GM19452 (cell line): ENCODE measurements at regions not wholly inside any gene's neighbourhood (a gene's known extent, or its start where the extent isn't known, plus 50 kb on each side); places are given as distances from the start of the nearest gene placed in this dataset.

Experiments used
- ATAC-seq: cut with Tn5 transposase; IDR thresholded peaks from one replicate; pipeline ENCODE4 v1.9.1; 2021; ENCODE audit not compliant: unreplicated experiment

DNA sequence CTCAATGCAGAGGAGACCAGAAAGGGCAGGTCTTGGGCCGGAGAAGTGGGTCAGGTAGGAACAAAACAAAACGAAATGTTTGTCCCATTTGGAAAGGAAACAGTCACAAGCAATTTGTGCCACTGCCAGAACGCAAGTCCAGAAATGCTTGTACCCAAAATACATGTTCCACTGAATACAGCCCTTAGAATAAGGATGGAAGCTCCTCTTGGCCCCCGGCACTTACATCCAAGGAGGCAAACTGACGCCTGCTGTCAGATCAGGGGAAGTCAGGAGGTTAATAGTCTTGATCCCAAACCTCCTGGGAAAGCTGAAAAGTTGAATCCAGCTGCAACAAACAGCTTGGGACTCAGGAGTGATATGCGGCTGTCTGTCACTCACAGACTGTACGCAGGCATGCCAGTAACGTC lies 75.9 kb upstream of the GALNT2 start:
- ATAC-seq: no peak

DNA sequence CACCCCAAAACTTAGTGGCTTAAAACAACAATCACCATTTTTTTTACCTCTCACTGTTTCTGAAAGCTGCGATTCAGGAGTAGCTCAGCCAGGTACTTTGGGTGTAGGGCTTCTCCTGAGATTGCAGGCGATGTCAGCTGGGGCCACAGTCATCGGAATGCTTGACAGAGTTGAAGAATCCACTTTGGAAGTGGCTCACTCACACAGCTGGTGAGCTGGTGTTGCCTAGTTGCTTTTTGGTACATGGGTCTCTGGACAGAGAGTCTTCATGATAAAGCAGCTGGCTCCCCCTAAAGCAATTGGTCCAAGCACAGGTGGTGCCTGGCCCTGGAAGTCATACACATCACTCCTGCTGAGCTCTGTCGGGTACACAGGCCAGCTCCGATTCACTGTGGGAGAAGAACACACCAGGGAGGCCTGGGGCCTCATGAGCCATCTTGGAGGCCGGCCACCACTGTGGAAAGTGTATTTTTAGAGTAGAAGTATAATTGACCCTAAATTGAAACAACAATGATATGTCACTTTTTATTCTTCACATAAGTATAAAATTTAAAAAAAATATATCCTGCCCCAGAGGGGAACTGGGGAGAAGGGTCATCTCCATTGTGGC lies 75.2 kb upstream of the GALNT2 start:
- ATAC-seq: no peak

DNA sequence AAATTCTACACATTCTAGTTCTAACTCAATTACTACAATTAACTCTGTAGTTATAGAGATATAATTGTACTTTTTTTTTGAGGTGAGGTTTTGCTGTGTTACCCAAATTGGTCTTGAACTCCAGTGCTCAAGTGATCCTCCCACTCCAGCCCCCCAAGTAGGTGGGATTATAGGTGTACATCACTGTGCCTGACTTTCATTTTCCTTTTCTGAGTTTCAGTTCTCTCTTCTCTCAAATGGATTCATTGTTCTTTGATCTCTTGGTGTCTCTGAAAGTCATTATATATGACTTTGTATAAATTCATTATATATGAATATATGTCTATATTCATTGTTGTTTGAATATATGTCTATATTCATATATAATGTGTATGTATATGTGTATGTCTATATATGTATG lies 74.0 kb upstream of the GALNT2 start:
- ATAC-seq: no peak

DNA sequence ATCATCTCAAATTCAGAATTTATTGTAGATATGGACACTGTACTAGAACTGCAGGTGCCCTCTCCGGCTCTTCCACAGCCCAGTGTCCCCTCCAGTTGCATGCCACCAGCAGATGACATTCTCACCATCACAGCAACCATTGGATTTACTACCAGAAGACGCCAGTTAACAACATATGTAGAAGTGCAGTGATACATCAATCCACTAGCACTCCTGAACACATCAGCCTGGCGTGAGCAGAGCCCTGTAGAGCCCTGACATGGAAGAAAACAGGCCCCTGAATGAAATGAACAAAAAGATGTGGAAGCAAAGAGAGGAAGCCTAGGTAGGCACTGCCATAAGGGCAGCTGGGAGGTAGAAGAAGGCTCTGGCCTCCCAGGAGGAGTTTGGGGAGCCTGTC lies 73.1 kb upstream of the GALNT2 start:
- ATAC-seq: no peak

DNA sequence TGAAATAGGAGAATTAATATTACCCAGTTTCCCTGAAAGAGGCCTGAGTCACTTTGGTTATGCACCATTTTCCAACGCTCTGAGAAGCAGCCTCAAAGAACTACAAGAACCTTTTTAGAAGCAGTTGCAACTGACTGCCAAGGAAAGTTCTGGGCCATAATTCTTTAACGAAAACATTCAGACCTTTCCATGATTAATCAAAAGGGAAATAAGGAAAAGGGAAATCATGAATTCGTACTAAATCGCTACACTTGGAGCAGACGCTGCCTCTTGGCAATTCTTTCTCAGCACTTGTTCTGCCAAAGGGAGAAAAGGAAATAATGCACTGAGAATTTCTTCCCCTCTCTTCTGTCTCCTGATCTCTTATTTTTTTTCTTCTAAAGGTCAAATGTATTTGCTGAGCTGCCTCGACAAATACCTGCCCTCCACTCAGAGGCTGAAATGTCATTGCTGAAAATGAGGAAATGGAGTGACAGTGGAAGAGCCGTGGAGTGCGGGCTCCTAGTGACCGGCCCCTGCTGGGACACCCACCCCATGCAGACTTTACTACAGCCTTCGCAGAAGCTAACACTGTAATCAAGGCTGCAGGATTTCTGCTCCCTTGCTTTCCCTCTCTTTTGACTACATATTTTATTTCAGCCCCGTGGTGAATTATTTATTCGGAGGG lies 67.9 kb upstream of the GALNT2 start:
- no peak for ATAC-seq

DNA sequence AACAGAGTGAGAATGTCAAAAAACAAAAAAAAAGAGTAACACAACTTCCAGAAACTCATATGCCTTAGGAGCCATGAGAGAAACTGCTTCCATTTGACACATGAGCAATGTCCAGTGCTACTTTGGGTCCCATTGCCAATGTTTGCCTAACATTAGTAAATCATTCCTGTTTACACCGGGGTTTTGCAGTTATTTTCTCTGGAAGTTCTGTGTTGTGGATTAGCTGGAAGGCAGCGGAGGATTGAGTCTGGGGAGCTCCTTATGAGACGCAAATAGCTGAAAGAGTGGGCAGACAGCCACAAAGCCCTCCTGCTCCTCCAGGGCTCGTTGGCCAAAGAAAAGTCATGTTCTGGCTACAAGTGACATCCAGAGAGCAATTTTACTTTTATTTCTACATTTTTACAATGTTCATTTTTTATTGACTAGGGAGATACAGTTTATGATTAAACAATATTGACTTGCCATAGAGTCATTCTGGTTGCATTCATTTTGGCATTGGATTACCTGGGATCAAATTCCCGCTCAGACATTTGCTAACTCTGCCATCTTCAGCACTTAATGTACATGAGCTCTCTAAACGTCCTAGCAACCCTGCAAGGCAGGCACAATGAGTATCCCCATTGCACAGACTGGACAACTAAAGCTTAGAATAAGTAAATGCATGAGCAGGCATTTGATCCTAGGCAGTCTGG lies 66.4 kb upstream of the GALNT2 start:
- no peak for ATAC-seq

DNA sequence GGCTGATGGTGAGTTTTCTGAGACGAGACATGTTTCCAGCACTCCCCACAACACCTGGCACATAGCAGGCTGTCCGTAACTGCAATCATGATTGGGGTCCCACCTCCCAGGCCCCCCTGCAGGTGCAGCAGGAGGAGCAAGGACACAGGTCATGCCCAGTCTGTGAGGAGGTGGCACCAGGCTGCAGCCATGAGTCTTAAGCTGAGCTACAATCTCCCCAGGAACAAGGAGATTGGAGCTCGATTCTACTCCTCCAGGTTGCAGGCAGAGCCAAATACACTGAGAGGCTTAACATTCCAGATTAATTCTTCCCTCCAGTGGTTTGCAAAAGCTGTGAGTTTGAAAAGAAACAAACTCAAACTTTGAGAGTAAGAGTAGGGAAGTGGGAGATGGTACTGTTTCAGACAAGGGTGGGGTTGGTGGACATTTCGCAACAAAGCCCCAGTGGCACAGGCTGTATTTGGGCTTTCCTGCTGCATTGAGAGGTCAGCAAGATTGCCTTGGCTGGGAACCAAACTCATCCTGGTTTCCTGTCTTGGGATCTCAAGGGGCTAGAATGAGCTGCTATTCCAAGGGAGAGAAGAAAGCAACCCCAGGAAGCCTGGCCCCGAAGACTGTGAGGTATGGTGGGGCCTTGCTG lies 64.8 kb upstream of the GALNT2 start:
- no peak for ATAC-seq

DNA sequence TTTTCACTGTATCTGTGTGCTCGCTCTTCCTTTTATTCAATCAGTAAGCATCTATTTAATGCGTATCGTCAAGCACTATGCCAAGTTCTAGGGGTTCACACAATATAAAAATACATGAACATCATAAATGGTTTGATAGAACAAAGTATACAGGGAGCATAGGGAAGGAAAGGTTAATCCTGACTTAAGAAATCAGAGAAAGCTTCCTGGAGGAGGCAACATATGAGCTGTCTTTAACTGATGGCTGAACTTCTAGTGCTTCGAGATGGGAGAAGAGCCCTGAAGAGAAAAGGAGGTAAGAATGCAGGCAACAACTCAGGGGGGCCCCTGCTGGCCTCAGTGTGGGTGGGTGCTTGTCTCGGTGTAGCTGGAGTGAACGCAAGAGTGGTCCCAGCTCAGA lies 63.6 kb upstream of the GALNT2 start:
- ATAC-seq: no peak

DNA sequence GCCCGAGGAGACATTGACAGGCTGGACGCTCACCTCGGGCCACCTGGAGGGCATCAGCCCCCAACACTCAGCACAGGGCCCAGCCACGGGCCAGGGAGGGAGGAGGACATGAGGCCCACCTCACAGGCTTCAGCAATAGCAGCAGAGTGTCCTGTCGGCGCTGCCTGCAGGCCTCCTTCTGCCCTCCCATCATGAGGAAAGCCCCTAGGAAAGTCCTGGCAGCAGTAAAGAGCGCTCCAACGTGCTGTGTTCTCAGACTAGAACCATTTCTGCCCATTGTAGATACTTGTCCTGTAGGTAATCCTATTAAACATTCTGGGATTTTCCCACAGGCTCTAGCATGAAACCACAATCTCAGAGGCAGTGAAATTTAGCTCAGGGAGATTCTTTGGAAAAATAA lies 62.0 kb upstream of the GALNT2 start:
- ATAC-seq: no peak

DNA sequence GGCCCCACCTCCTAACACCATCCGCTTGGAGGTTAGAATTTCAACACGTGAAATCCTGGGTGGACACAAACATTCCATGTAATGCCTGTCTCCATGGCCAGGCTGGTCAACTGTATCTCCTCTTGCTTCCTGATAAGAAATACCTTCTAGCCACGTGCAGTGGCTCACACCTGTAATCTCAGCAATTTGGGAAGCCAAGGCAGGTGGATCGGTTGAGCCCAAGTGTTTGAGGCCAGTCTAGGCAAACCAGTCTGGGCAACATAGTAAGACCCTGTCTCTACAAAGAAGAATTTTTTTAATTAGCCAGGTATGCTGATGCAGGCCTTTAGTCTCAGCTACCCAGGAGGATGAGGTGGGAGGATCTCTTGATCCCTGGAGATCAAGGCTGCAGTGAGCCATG lies 58.3 kb upstream of the GALNT2 start:
- no peak for ATAC-seq

DNA sequence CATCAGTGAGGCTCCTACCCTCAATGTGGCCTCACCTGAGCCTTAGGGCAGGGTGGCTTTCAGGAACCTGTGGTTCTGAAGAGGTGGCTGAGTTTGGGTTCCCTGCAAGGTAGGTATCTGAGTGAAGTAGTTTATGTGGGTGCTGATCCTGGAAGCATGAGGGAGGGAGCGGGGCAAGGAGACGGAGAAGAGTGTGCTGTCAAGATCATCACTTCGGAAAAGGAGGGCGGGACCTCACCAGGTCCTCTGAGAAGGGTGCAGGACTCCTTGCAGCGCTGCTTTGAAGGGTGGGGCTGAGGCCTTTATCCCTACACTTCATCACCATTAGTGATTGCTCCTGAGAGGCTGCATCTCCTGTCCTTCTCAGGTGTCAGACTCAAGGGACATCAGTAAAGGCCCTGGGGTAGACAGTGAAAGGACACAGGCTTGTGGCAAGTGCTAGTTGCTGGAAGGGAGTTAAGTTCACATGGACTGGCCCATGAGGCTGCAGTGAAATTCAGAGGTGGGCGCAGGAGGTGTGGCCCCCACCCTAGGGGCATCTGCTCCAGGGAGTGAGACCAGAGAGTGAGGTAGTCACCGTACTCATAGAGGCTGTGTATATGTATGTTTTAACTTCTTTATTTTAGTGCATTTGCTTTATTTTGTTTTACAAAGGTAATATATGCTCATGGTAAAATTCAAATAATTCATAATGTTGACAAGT lies 57.3 kb upstream of the GALNT2 start:
- ATAC-seq: no peak

DNA sequence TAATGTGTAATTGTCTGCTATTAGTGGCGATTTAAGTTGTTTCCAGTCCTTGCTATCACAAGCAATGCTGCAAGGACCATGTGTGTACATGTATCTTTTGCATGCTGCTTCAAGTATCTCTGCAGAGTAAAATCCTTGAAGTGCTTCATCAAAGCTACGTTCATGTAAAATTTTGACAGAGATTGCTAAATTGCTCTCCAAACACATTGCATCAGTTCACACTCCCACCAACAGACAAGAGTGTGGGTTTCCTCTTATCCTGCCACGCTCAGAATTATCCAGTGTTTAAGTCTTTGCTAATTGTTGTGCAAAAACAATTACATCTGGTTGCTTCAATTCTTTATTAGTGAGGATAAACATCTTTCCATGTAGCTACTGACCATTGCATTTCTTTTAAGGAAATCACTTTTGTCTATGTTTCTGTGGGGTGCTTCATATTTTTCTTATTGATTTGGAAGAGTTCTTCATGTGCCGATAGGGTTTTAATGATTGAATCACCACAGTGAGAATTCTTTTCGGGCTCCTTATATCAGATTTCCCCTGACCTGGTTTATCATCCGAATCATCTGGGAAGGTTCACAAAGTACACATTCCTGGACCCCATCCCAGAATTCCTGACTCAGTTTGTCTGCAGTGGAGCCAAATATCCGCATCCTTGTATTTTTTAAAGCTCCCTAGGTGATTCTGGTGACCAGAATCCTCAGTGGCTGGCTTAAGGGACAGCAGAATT lies 56.3 kb upstream of the GALNT2 start:
- ATAC-seq: no peak

DNA sequence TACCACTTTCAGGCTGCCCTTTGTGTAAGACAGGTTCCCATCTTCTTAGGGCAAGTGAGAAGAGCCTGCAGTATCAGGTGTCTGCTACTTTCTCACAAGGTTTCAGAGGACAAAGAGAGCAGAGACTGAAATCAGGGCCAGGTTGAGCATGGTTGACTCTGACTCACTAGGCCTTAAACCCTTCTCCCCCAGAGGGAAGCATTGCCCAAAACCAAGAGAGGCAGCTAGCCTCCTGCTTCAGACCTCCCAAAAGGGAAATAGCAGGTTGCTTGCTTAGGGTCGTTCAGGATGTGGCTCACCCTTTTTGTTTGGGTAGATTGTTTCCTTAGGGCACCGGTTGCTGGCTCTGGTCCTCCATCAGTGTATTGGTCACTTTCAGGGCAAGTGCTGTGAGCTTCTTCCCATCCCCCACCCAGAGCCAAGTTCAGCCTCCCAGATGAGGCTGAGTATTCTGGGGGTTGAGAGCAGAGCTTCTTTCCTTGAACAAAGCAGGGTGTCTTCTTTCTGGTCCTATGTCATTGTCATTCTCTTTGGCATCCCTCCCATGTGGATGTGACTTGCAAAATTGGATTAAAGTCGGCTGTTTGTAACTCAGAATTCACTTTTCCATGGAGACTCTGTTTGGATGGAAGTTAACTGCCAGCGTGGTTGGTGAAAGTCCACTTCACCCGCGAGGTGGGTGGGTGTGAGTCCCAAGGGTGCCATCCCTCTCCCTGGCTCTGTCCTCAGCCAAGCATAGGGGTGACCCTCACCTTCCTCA lies 55.5 kb upstream of the GALNT2 start:
- no peak for ATAC-seq

DNA sequence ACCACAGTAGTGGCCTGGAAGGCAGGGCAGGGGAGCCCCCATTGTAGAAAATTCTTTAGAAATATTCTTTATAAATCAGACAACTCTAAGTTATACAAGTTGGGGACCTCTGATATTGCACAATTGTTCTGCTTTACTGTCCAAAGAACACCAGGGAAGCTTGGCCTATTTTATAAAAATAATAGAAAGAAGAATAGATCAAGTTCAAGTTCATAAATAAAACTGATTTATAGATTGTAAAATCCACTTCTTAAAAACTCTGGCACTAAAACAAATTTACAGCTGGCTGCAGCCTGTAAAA lies 55.0 kb upstream of the GALNT2 start:
- no peak for ATAC-seq

DNA sequence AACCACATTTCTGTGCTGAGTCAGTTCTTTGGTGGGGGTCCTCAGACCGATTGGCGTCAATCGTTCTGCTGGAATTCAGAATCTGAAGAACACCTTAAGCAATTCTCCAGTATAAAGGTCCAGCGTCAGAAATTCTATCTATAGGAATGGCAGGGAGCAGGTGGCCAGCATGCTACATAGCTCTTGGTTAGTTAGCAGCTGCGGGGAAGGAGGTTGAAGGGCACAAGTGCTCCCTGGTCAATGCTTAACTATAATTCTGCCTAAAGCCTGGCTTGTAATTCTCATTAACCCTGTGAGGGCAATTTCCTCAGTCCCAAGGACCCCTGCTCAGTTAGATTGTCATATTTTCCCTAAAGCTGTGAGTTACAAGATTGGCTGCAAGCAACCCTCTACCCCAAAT lies 54.3 kb upstream of the GALNT2 start:
- no peak for ATAC-seq

DNA sequence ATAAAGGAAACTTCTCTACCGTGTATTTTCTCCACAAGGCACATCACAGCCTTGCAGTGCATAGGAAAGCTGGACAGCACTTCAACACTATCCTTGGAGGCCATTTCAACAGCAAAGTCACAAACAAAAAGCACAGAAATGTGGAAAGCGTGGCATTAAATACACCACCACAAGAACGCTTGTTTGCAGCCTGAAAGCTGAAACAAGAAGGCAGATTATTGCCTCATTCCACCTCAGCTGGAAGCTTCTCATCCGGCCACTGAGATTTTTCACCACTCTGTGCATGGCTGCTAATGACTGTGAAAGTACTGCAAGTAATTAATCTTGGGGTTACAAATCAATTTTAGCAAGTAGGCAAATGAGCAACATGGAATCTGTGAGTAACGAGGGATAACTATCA lies 50.9 kb upstream of the GALNT2 start:
- ATAC-seq: no peak
